ENCODE measurements at regions not wholly inside any gene's neighbourhood (a gene's known extent, or its start where the extent isn't known, plus 50 kb on each side); places are given as distances from the start of the nearest gene placed in this dataset.

GRCh38 chr2:192253692-192254091 lies 59.0 kb upstream of the TMEFF2 start:
- CTCF ChIA-PET, result no interaction called here
- Histone ChIP-seq H3K4me3 (ENCODE audit: low read depth, low read length, poor library complexity, severe bottlenecking) (no peak overlapping the region), H3K9me3 (ENCODE audit: low read depth, low read length, poor library complexity, severe bottlenecking) (no peaks in the 10 kb centered on the region), H3K27ac (ENCODE audit: low read depth, low read length, poor library complexity, severe bottlenecking) (no peak overlapping the region), H3K27me3 (replicated peaks; ENCODE audit: insufficient read depth, low read depth, low read length, poor library complexity) (no peaks in the 10 kb centered on the region), H3K4me1 (ENCODE audit: insufficient read depth, low read length, poor library complexity, severe bottlenecking) (peaks cover 32% of the 10 kb centered on the region), H3K36me3 (ENCODE audit: insufficient read depth, low read length, poor library complexity, severe bottlenecking) (no peaks in the 10 kb centered on the region)
- POLR2A ChIA-PET (ENCODE audit: low non-redundant PET), result no interaction called here
- DNase-seq (ENCODE audit: low spot score), result no peak
- no TSS peak for BruUV-seq (replicated peaks)
- TF ChIP-seq CTCF (conservative IDR thresholded peaks at IDR 0.05; ENCODE audit: low read depth, low read length) (no peak), EZH2 (IDR thresholded peaks at IDR 0.05; ENCODE audit: borderline replicate concordance, low read depth, low read length, poor library complexity, severe bottlenecking) (no peak)
- intact Hi-C loops (cut with micrococcal nuclease; ENCODE audit: unreplicated experiment), result no loop called here

GRCh38 chr2:192250961-192251360 lies 56.2 kb upstream of the TMEFF2 start:
- Histone ChIP-seq H3K27ac (ENCODE audit: low read depth, low read length, poor library complexity, severe bottlenecking) (no peak overlapping the region), H3K36me3 (ENCODE audit: insufficient read depth, low read length, poor library complexity, severe bottlenecking) (no peaks in the 10 kb centered on the region), H3K4me3 (ENCODE audit: low read depth, low read length, poor library complexity, severe bottlenecking) (no peak overlapping the region), H3K4me1 (ENCODE audit: insufficient read depth, low read length, poor library complexity, severe bottlenecking) (peaks cover 32% of the 10 kb centered on the region), H3K27me3 (replicated peaks; ENCODE audit: insufficient read depth, low read depth, low read length, poor library complexity) (no peaks in the 10 kb centered on the region), H3K9me3 (ENCODE audit: low read depth, low read length, poor library complexity, severe bottlenecking) (no peaks in the 10 kb centered on the region)
- POLR2A ChIA-PET (ENCODE audit: low non-redundant PET), result no interaction called here
- BruUV-seq (replicated peaks), result no TSS peak
- TF ChIP-seq CTCF (conservative IDR thresholded peaks at IDR 0.05; ENCODE audit: low read depth, low read length) (no peak), EZH2 (IDR thresholded peaks at IDR 0.05; ENCODE audit: borderline replicate concordance, low read depth, low read length, poor library complexity, severe bottlenecking) (no peak)
- no peak for DNase-seq (ENCODE audit: low spot score)
- CTCF ChIA-PET, result no interaction called here
- intact Hi-C loops (cut with micrococcal nuclease; ENCODE audit: unreplicated experiment), result no loop called here

- BruUV-seq (replicated peaks), result no TSS peak
- Histone ChIP-seq H3K9me3 (ENCODE audit: low read depth, low read length, poor library complexity, severe bottlenecking) (no peaks in the 10 kb centered on the region), H3K27ac (ENCODE audit: low read depth, low read length, poor library complexity, severe bottlenecking) (no peak overlapping the region), H3K4me3 (ENCODE audit: low read depth, low read length, poor library complexity, severe bottlenecking) (no peak overlapping the region), H3K36me3 (ENCODE audit: insufficient read depth, low read length, poor library complexity, severe bottlenecking) (no peaks in the 10 kb centered on the region), H3K27me3 (replicated peaks; ENCODE audit: insufficient read depth, low read depth, low read length, poor library complexity) (no peaks in the 10 kb centered on the region), H3K4me1 (ENCODE audit: insufficient read depth, low read length, poor library complexity, severe bottlenecking) (peaks cover 11% of the 10 kb centered on the region)
- intact Hi-C loops (cut with micrococcal nuclease; ENCODE audit: unreplicated experiment), result no loop called here
- TF ChIP-seq CTCF (conservative IDR thresholded peaks at IDR 0.05; ENCODE audit: low read depth, low read length) (no peak), EZH2 (IDR thresholded peaks at IDR 0.05; ENCODE audit: borderline replicate concordance, low read depth, low read length, poor library complexity, severe bottlenecking) (no peak)
- DNase-seq (ENCODE audit: low spot score), result no peak
- CTCF ChIA-PET, result no interaction called here
- POLR2A ChIA-PET (ENCODE audit: low non-redundant PET), result no interaction called here
Observed at GRCh38 chr2:192247456-192247855, 52.7 kb upstream of the TMEFF2 start.
